ENCODE measurements at regions not wholly inside any gene's neighbourhood (a gene's known extent, or its start where the extent isn't known, plus 50 kb on each side); places are given as distances from the start of the nearest gene placed in this dataset.

DNA sequence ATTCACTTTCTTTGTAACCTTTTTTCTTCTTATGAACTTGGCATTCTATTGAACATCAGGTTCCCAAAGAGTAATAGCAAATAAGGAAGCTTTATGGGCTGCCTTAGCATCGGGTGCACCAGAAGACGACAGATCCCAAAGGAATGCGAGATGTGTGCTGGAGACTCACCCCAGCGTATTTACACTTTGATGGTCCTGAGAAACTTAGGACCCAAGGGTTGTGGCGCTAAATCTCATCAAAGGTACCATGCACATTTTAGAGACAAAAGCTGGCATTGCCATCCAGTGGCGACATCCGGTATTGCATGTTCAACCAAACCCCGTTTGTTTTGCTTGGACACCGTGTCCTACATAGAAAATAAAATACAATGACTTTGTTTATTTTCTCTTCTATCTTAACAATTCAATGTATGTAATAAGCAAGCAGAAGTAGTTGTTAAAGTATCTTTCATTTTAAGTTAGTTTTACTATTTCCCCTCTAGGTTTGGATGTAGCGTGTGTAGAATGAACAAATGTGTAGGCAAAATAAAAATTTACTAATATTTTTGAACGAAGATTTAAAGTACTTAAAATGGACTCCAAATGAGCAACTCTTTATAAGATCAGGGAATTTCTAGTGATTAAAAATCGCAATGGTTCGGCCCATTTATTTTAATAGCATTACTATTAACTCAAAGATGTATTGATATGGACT lies 1154.8 kb downstream of the GATA3 start:
- DNase-seq (ENCODE audit: low spot score) = peak; percentile 53
- no peak overlapping the region for H3K4me3 ChIP-seq
- TF ChIP-seq POLR2A (IDR thresholded peaks at IDR 0.05) = no peak
- peak; percentile 78 to 97 (median 88) for TF ChIP-seq CTCF (IDR thresholded peaks at IDR 0.05)
- peak; percentile 37 for TF ChIP-seq POLR2AphosphoS5 (IDR thresholded peaks at IDR 0.05)
- WGBS = 16% methylated on average over 13 of the region's 13 CpGs
- intact Hi-C loops (cut with DNase I) = loop anchor here (2.0 kb wide), 1 partner anchor 1336 kb away; no protein-coding TSS in a partner anchor
- no peaks in the 10 kb centered on the region for H3K27me3 ChIP-seq (replicated peaks; ENCODE audit: insufficient read depth)
- no peak overlapping the region for H3K27ac ChIP-seq
- H3K9me3 ChIP-seq = no peaks in the 10 kb centered on the region
- H3K4me1 ChIP-seq (replicated peaks) = no peaks in the 10 kb centered on the region
- no peaks in the 10 kb centered on the region for H3K36me3 ChIP-seq

GRCh38 chr10:9211228-9211627 lies 1156.7 kb downstream of the GATA3 start:
- DNase-seq (ENCODE audit: low spot score) = no peak
- Histone ChIP-seq H3K27ac (no peak overlapping the region), H3K9me3 (no peaks in the 10 kb centered on the region), H3K4me1 (replicated peaks) (no peaks in the 10 kb centered on the region), H3K4me3 (no peak overlapping the region), H3K27me3 (replicated peaks; ENCODE audit: insufficient read depth) (no peaks in the 10 kb centered on the region), H3K36me3 (no peaks in the 10 kb centered on the region)
- 56% methylated on average over 2 of the region's 2 CpGs for WGBS
- intact Hi-C loops (cut with DNase I) = no loop called here
- TF ChIP-seq CTCF (IDR thresholded peaks at IDR 0.05) = no peak
- TF ChIP-seq POLR2A (IDR thresholded peaks at IDR 0.05) = no peak
- TF ChIP-seq POLR2AphosphoS5 (IDR thresholded peaks at IDR 0.05) = no peak

DNA sequence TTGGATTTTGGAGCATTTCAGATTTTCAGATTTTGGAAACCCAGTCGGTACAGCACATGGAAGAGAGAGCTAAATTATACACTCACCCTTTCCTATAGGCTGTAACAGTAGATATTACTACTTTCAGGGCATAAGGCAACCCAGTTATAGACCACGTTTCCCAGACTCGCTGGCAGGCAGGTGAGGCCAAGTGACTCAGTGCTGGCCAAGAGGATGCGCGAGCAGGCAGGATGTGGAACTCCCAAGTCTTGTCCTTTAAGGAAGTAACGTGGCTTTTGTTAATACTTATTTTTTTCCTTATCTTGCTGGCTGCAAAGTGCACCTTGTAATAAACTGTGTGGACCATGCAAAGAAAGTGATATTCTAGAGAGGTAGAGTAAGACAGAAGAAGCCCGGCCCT lies 1160.1 kb downstream of the GATA3 start:
- 78% methylated on average over 7 of the region's 7 CpGs for WGBS
- no peak for DNase-seq (ENCODE audit: low spot score)
- Histone ChIP-seq H3K4me1 (replicated peaks) (no peaks in the 10 kb centered on the region), H3K27ac (no peak overlapping the region), H3K4me3 (no peak overlapping the region), H3K36me3 (no peaks in the 10 kb centered on the region), H3K9me3 (no peaks in the 10 kb centered on the region), H3K27me3 (replicated peaks; ENCODE audit: insufficient read depth) (no peaks in the 10 kb centered on the region)
- TF ChIP-seq POLR2A (IDR thresholded peaks at IDR 0.05) = no peak
- no peak for TF ChIP-seq CTCF (IDR thresholded peaks at IDR 0.05)
- TF ChIP-seq POLR2AphosphoS5 (IDR thresholded peaks at IDR 0.05) = no peak
- intact Hi-C loops (cut with DNase I) = no loop called here

DNA sequence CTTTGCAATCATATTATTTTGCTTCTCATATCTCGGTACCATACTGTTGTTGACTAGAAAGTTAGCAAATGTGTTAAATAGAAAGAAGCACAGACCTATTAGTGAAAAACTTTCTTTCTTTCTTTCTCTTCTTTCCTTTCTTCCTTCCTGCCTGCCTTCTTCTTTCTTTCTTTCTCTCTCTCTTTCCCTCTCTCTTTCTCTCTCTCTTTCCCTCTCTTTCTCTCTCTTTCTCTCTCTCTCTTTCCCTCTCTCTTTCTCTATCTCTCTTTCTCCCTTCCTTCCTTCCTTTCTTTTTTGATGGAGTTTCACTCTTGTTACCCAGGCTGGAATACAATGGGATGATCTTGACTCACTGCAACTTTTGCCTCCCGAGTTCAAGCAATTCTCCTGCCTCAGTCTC lies 1160.6 kb downstream of the GATA3 start:
- 92% methylated on average over 2 of the region's 2 CpGs for WGBS
- intact Hi-C loops (cut with DNase I) = no loop called here
- no peaks in the 10 kb centered on the region for H3K27me3 ChIP-seq (replicated peaks; ENCODE audit: insufficient read depth)
- no peaks in the 10 kb centered on the region for H3K9me3 ChIP-seq
- no peak for DNase-seq (ENCODE audit: low spot score)
- H3K36me3 ChIP-seq = no peaks in the 10 kb centered on the region
- H3K4me1 ChIP-seq (replicated peaks) = no peaks in the 10 kb centered on the region
- H3K4me3 ChIP-seq = no peak overlapping the region
- H3K27ac ChIP-seq = no peak overlapping the region
- TF ChIP-seq POLR2AphosphoS5 (IDR thresholded peaks at IDR 0.05) = no peak
- no peak for TF ChIP-seq POLR2A (IDR thresholded peaks at IDR 0.05)
- TF ChIP-seq CTCF (IDR thresholded peaks at IDR 0.05) = no peak

- WGBS = 63% methylated on average over 4 of the region's 4 CpGs
- Histone ChIP-seq H3K27ac (no peak overlapping the region), H3K4me1 (replicated peaks) (no peaks in the 10 kb centered on the region), H3K4me3 (no peak overlapping the region), H3K9me3 (no peaks in the 10 kb centered on the region), H3K27me3 (replicated peaks; ENCODE audit: insufficient read depth) (no peaks in the 10 kb centered on the region), H3K36me3 (no peaks in the 10 kb centered on the region)
- intact Hi-C loops (cut with DNase I) = no loop called here
- TF ChIP-seq POLR2AphosphoS5 (IDR thresholded peaks at IDR 0.05) = no peak
- no peak for TF ChIP-seq POLR2A (IDR thresholded peaks at IDR 0.05)
- no peak for TF ChIP-seq CTCF (IDR thresholded peaks at IDR 0.05)
- no peak for DNase-seq (ENCODE audit: low spot score)
These were observed 1165.4 kb downstream of the GATA3 start for GRCh38 chr10:9219860-9220259.
